WI38 (cell line): ENCODE measurements at regions not wholly inside any gene's neighbourhood (a gene's known extent, or its start where the extent isn't known, plus 50 kb on each side); places are given as distances from the start of the nearest gene placed in this dataset.

ENCODE experiments used
- H3K4me3 ChIP-seq: 2 replicates; pipeline ENCODE4 v1.5.1; 2011; ENCODE audit warnings: low read depth, mild to moderate bottlenecking, control low read depth, low read length
- TF ChIP-seq, protein P1 (sequence below): IDR thresholded peaks from 2 replicates; pipeline ENCODE4 v1.5.1; 2012; ENCODE audit warnings: low read depth, mild to moderate bottlenecking, control low read depth, low read length

DNA sequence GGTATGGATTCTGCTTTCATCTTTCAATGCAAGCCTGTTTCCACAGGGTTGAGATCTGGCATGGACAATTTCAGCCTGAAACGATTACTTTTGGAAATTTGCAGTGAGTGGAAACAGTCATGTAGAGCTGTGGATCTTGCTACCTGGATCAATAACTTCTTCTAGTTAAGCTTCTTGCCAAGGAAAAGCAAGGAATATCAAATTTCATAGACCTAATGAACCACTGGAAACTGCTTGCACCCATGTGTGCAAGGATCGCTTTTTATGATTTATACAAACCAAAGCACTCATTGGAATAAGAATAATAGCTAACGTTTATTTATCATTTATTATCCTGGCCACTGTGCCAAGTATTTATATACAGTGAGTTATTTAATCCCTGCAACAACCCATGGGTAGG lies 392.8 kb downstream of the KCNRG start:
- TF ChIP-seq, protein P1, sequence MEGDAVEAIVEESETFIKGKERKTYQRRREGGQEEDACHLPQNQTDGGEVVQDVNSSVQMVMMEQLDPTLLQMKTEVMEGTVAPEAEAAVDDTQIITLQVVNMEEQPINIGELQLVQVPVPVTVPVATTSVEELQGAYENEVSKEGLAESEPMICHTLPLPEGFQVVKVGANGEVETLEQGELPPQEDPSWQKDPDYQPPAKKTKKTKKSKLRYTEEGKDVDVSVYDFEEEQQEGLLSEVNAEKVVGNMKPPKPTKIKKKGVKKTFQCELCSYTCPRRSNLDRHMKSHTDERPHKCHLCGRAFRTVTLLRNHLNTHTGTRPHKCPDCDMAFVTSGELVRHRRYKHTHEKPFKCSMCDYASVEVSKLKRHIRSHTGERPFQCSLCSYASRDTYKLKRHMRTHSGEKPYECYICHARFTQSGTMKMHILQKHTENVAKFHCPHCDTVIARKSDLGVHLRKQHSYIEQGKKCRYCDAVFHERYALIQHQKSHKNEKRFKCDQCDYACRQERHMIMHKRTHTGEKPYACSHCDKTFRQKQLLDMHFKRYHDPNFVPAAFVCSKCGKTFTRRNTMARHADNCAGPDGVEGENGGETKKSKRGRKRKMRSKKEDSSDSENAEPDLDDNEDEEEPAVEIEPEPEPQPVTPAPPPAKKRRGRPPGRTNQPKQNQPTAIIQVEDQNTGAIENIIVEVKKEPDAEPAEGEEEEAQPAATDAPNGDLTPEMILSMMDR, result no peak
- H3K4me3 ChIP-seq, result no peak overlapping the region

DNA sequence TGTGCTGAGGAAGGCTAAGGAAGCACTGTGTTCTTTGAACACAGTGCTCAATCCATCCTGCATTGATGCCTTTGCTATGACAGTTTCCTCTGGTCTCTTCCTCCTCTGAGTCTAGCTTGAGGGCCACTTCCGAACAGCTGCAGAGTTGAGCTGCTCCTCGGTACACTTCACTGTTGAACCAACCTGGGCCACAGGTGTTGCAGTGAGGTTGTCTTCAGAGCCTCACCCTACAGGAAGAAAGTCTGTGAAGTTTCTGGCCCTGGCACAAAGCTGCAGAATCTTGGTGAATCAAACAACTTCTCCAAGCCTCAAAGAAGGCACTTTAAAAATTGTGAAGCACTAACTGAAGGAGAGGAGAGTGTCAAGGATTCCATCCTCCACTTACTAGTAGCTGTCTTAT lies 394.0 kb downstream of the KCNRG start:
- TF ChIP-seq, protein P1, result no peak
- no peak overlapping the region for H3K4me3 ChIP-seq

DNA sequence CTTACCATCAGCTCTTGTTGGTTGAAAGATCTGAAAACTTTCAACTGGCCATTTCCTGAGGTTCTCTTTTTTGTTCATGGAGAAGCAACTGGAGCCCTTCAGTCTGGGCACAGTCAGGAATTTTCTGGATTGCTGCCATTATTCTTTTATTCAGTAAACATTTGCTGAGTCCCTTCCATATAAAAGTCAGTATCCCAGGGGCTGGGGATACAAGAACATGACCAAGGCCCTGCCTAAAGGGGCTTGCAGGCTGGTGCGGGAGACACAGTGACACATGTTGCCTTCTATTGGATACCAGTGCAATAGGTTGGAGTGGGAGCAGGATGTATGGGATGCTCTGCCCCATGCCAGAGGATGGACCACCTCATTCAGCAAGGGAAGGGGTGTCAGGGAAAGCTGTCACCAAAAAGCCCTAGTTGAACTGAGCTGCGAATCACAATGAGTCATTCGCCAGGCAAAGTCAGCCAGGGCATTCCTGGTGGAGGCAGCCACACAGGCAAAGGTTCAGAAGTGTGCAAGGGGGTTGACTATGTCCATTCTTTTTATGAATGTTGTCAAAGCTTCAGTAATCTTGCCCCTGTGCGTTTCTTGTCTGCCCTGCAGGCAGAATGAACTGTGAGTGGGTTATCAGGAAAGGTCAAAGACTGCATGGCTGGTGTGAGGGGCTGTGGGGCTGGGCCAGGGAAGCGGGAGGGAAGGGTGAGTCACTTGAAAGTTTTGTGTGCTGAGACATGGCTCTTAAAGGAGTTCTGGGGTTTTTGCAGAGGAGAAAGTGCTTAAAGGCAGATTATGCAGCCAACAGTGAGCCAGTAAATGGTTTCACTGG lies 395.9 kb downstream of the KCNRG start:
- H3K4me3 ChIP-seq, result no peak overlapping the region

DNA sequence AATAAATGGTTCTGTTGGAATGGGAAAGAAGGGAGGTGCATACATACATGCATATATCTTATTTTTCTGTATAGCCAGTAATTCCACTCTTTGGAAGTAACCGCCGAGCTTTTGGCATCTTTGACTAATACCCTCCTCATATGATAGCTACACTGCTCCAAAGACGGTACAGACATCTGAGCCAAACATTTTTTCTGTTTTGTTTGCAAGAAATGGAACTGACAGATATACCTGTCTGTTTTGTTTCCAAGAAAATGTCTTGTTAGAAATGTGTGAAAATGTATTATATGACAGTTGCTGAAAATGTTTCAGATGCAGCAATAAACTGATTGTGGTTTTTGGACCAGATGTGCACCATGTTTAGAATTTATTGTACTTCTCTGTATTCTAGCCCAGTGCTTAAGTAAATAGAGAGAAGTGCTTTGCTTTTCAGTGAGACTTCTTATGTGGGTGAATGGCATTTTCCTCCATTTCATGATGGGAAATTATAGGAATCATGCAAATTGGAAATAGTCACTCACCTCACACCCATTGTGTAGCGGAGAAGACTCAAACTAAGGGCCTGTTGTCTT lies 396.9 kb downstream of the KCNRG start:
- TF ChIP-seq, protein P1, result no peak
- H3K4me3 ChIP-seq, result no peak overlapping the region

More for the DNA sequence above, 395.9 kb downstream of the KCNRG start:
- TF ChIP-seq, protein P1, result no peak

DNA sequence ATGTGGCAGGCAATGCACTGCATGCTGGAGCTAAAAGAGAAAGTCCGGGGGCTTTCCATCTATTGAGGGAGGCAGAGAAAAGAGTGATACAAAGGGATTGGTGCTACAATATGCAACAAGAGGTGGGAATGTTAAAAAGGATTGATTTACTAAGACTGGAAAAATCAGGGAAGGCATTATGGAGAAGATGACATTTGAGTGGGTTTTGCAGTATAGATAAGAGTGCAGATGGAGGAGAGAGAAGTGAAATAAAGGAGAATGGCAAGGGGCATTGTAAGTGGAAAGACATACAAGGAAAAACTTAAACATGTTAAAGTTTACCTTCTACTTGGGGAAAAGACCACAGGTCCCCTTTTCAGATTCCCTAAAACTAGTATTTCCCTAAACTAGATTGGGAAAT lies 399.4 kb downstream of the KCNRG start:
- H3K4me3 ChIP-seq, result no peak overlapping the region
- TF ChIP-seq, protein P1, result no peak

DNA sequence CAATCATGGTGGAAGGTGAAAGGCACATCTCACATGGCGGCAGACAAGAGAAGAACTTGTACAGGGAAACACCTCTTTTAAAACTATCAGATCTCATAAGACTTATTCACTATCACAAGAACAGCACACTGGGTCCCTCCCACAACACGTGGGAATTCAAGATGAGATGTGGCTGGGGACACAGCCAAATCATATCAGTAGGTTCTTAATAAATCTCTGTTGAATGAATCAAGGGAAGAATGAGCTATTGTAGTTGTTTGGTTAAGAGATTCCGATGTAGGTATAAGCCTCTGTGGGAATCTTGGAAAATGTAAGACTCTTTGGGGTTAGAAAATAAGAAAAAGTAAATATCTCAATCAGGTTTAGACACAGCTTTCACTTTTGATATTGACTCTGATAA lies 400.2 kb downstream of the KCNRG start:
- TF ChIP-seq, protein P1, result no peak
- no peak overlapping the region for H3K4me3 ChIP-seq

DNA sequence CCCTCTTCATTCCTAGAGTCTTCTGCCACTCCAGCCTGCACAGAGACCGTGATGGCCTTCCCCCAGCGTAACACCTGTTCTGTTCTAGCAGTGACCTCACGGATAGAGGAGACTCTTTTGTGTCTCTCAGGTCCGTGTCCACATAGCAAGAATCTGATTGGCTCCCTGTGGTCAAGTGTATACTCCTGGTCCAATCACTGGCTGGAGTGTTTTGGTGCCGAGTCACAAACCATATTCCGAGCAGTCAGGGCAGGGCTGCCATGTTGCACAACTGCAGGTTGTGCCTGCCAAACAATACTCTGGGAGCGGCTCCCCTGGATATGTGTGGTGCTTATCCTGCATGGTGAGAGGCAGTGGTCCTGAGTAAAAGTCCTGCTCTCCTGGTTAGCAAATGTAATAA lies 402.4 kb downstream of the KCNRG start:
- TF ChIP-seq, protein P1, result no peak
- no peak overlapping the region for H3K4me3 ChIP-seq
